HAP-1 (cell line): ENCODE measurements at regions not wholly inside any gene's neighbourhood (a gene's known extent, or its start where the extent isn't known, plus 50 kb on each side); places are given as distances from the start of the nearest gene placed in this dataset.

Experiments
- DNase-seq, 2 experiments: peaks; one replicate each; pipeline ENCODE4 v3.0.0-alpha.2; 2016 to 2020; ENCODE audit warnings: low spot score in 2 of 2
- H3K27me3 ChIP-seq: fragments of 250-450 bp; sonication (Bioruptor Pico); 2 replicates; pipeline ENCODE4 v1.5.1; 2020; ENCODE audit warnings: low read depth, mild to moderate bottlenecking, moderate library complexity
- H3K36me3 ChIP-seq: fragments of 250-450 bp; sonication (Bioruptor Pico); replicated peaks from 2 replicates; pipeline ENCODE4 v1.5.1; 2020; ENCODE audit warnings: mild to moderate bottlenecking
- H3K4me1 ChIP-seq: fragments of 250-450 bp; sonication (Bioruptor Pico); 2 replicates; pipeline ENCODE4 v1.5.1; 2020; ENCODE audit warnings: mild to moderate bottlenecking
- H3K4me3 ChIP-seq: fragments of 250-450 bp; sonication (Bioruptor Pico); 2 replicates; pipeline ENCODE4 v1.5.1; 2020; ENCODE audit warnings: mild to moderate bottlenecking, moderate library complexity
- H3K9me3 ChIP-seq: fragments of 250-450 bp; sonication (Bioruptor Pico); 2 replicates; pipeline ENCODE4 v1.5.1; 2020; ENCODE audit warnings: mild to moderate bottlenecking, moderate library complexity
- in situ Hi-C: fragments of 300-500 bp; cut with MboI; formaldehyde crosslinking; loops from 3 replicates; pipeline ENCODE4 v1.14.3; 2020; ENCODE audit warnings: low sequenced_read_pairs, inconsistent platforms, mixed read lengths

DNA sequence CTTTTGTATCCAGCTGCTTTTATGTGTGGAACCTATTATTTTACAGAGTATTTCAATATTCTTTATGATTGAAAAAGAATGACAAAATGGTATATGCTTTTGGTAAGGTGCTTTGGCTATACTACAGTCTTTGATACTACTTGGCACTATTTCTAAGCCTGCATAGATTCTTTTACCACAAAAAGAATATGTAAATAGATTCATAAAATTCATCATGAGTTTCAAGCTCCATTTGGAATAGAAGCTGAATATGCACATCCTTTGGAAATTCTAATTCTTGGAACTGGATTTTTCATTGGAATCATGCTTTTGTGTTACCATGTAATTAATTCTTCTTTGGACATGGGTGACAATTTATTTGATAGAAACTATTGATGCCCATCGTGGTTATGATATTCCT is 60.2 kb upstream of the SYTL5 start:
- DNase-seq = no peak
- in situ Hi-C loops = no loop called here
- H3K9me3 ChIP-seq = no peaks in the 10 kb centered on the region
- H3K36me3 ChIP-seq = no peaks in the 10 kb centered on the region
- H3K27me3 ChIP-seq = peaks cover 5% of the 10 kb centered on the region; the same call in 1 of the 2 replicates
- no peak overlapping the region for H3K4me3 ChIP-seq
- no peaks in the 10 kb centered on the region for H3K4me1 ChIP-seq

DNA sequence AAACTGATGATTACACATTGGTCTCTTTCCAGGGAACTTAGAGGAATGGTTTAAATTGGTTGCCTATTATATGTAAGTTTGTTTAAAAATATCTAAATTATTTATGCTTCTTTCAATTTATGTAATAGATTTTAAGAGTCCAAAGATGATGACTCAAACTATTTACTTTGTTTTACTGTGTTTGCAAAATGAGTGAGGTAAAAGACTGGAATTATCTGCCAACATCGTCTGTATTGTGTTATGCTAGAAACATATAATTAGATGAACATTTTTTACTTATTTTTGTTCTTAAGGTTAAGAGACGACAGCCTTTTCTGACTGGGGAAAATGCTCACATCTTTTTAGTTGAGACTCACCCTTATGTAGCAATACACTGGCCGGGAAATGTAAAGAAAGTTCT is 51.1 kb upstream of the SYTL5 start:
- in situ Hi-C loops = no loop called here
- no peaks in the 10 kb centered on the region for H3K9me3 ChIP-seq
- no peaks in the 10 kb centered on the region for H3K4me1 ChIP-seq
- no peaks in the 10 kb centered on the region for H3K36me3 ChIP-seq
- H3K27me3 ChIP-seq = no peaks in the 10 kb centered on the region
- DNase-seq = no peak
- no peak overlapping the region for H3K4me3 ChIP-seq

DNA sequence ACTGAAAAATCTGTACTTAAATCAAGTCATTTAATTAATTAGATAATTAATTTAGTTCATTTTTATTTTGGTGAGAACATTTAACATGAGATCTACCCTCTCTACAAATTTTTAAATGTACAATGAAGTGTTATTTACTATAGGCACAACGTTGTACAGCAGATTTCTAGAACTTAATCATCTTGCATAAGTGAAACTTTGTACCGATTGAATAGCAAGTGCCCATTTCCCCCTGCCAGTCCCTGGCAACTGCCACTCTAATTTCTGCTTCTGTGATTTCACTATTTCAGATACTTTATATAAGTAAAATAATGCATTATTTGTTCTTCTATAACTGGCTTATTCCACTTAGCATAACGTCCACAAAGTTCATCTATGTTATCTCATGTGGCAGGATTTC is 50.1 kb upstream of the SYTL5 start:
- Histone ChIP-seq H3K9me3 (no peaks in the 10 kb centered on the region), H3K36me3 (no peaks in the 10 kb centered on the region), H3K4me1 (no peaks in the 10 kb centered on the region), H3K4me3 (no peak overlapping the region), H3K27me3 (no peaks in the 10 kb centered on the region)
- in situ Hi-C loops = no loop called here
- DNase-seq = no peak
